ENCODE measurements at regions not wholly inside any gene's neighbourhood (a gene's known extent, or its start where the extent isn't known, plus 50 kb on each side); places are given as distances from the start of the nearest gene placed in this dataset.

- TF ChIP-seq REST (IDR thresholded peaks at IDR 0.05; ENCODE audit: insufficient read depth in 1 of 2, low read depth in 2 of 2, low read length in 2 of 2) (no peak), TAF1 (IDR thresholded peaks at IDR 0.05; ENCODE audit: borderline replicate concordance, insufficient read depth, low read length) (no peak), POLR2AphosphoS5 (IDR thresholded peaks at IDR 0.05; ENCODE audit: low read depth, low read length) (no peak), SIN3A (IDR thresholded peaks at IDR 0.05; ENCODE audit: borderline replicate concordance, insufficient read depth, low read length) (no peak), FOXP2 (optimal IDR thresholded peaks at IDR 0.05; ENCODE audit: borderline replicate concordance, extremely low read depth, extremely low read length, insufficient read depth) (no peak)
These were observed 397.0 kb downstream of the GPAT3 start for GRCh38 chr4:83932750-83933391.

- TF ChIP-seq POLR2AphosphoS5 (IDR thresholded peaks at IDR 0.05; ENCODE audit: low read depth, low read length): no peak
- TF ChIP-seq TAF1 (IDR thresholded peaks at IDR 0.05; ENCODE audit: borderline replicate concordance, insufficient read depth, low read length): no peak
- TF ChIP-seq SIN3A (IDR thresholded peaks at IDR 0.05; ENCODE audit: borderline replicate concordance, insufficient read depth, low read length): no peak
- no peak for TF ChIP-seq REST (IDR thresholded peaks at IDR 0.05; ENCODE audit: insufficient read depth in 1 of 2, low read depth in 2 of 2, low read length in 2 of 2)
These were observed 395.9 kb downstream of the GPAT3 start for GRCh38 chr4:83931659-83932438.

GRCh38 chr4:83929550-83929949 lies 393.6 kb downstream of the GPAT3 start:
- TF ChIP-seq POLR2AphosphoS5 (IDR thresholded peaks at IDR 0.05; ENCODE audit: low read depth, low read length) (no peak), SIN3A (IDR thresholded peaks at IDR 0.05; ENCODE audit: borderline replicate concordance, insufficient read depth, low read length) (no peak), TAF1 (IDR thresholded peaks at IDR 0.05; ENCODE audit: borderline replicate concordance, insufficient read depth, low read length) (no peak), REST (IDR thresholded peaks at IDR 0.05; ENCODE audit: insufficient read depth in 1 of 2, low read depth in 2 of 2, low read length in 2 of 2) (no peak), FOXP2 (optimal IDR thresholded peaks at IDR 0.05; ENCODE audit: borderline replicate concordance, extremely low read depth, extremely low read length, insufficient read depth) (no peak)

GRCh38 chr4:83926950-83927349 lies 391.0 kb downstream of the GPAT3 start:
- TF ChIP-seq FOXP2 (optimal IDR thresholded peaks at IDR 0.05; ENCODE audit: borderline replicate concordance, extremely low read depth, extremely low read length, insufficient read depth): no peak
- TF ChIP-seq REST (IDR thresholded peaks at IDR 0.05; ENCODE audit: insufficient read depth in 1 of 2, low read depth in 2 of 2, low read length in 2 of 2): no peak
- no peak for TF ChIP-seq TAF1 (IDR thresholded peaks at IDR 0.05; ENCODE audit: borderline replicate concordance, insufficient read depth, low read length)
- TF ChIP-seq POLR2AphosphoS5 (IDR thresholded peaks at IDR 0.05; ENCODE audit: low read depth, low read length): no peak
- TF ChIP-seq SIN3A (IDR thresholded peaks at IDR 0.05; ENCODE audit: borderline replicate concordance, insufficient read depth, low read length): no peak

Measured in PFSK-1 (cell line).